Posterior cingulate gyrus (tissue), 11 donors: ENCODE measurements at regions not wholly inside any gene's neighbourhood (a gene's known extent, or its start where the extent isn't known, plus 50 kb on each side); places are given as distances from the start of the nearest gene placed in this dataset.
A peak's percentile ranks its signal among the peaks of the same experiment; 100 is the strongest.

Experiments used
- DNase-seq, 10 donors: peaks; one replicate each; pipeline versions ENCODE4 v3.0.0 to v3.0.0-alpha.2; 2020 to 2021; ENCODE audit warnings: mixed read lengths in 3 of 10
- intact Hi-C: fragments of 100-400 bp; cut with DNase I; formaldehyde crosslinking; loops from one replicate; pipeline ENCODE4 v1.15.1; 2023

GRCh38 chr5:171644536-171644935 lies 141.1 kb upstream of the SMIM23 start:
- intact Hi-C loops = no loop called here
- DNase-seq = peak in 9 of 10 donors; percentile 22 to 97 (median 84)

- DNase-seq = no peak
- intact Hi-C loops = no loop called here
Observed at GRCh38 chr5:171646102-171647042, 139.2 kb upstream of the SMIM23 start.

- intact Hi-C loops = no loop called here
- peak in 2 of 10 donors; percentile 36 to 87 for DNase-seq
Observed at GRCh38 chr5:171647043-171647903, 138.3 kb upstream of the SMIM23 start.

GRCh38 chr5:171647904-171648260 lies 137.7 kb upstream of the SMIM23 start:
- intact Hi-C loops = no loop called here
- no peak for DNase-seq

- DNase-seq = peak in 1 of 10 donors; percentile 77
Observed at GRCh38 chr5:171648279-171649074, 137.1 kb upstream of the SMIM23 start.

GRCh38 chr5:171649075-171649401 lies 136.6 kb upstream of the SMIM23 start:
- DNase-seq = no peak
- intact Hi-C loops = no loop called here

More at GRCh38 chr5:171648279-171649074, 137.1 kb upstream of the SMIM23 start:
- intact Hi-C loops = no loop called here

- intact Hi-C loops = no loop called here
- no peak for DNase-seq
Observed at GRCh38 chr5:171650597-171650996, 135.0 kb upstream of the SMIM23 start.

- no peak for DNase-seq
- intact Hi-C loops = no loop called here
Observed at GRCh38 chr5:171651102-171651501, 134.5 kb upstream of the SMIM23 start.

GRCh38 chr5:171654881-171655280 lies 130.7 kb upstream of the SMIM23 start:
- DNase-seq = no peak
- intact Hi-C loops = no loop called here

GRCh38 chr5:171657473-171657872 lies 128.1 kb upstream of the SMIM23 start:
- intact Hi-C loops = no loop called here

GRCh38 chr5:171659896-171660295 lies 125.7 kb upstream of the SMIM23 start:
- intact Hi-C loops = no loop called here

More at GRCh38 chr5:171657473-171657872, 128.1 kb upstream of the SMIM23 start:
- DNase-seq = no peak

GRCh38 chr5:171660434-171660833 lies 125.2 kb upstream of the SMIM23 start:
- intact Hi-C loops = no loop called here
- no peak for DNase-seq

More at GRCh38 chr5:171659896-171660295, 125.7 kb upstream of the SMIM23 start:
- DNase-seq = no peak

- intact Hi-C loops = no loop called here
Observed at GRCh38 chr5:171661143-171661542, 124.5 kb upstream of the SMIM23 start.

GRCh38 chr5:171663311-171664085 lies 122.1 kb upstream of the SMIM23 start:
- DNase-seq = no peak
- intact Hi-C loops = no loop called here

More at GRCh38 chr5:171661143-171661542, 124.5 kb upstream of the SMIM23 start:
- no peak for DNase-seq

- intact Hi-C loops = no loop called here
- no peak for DNase-seq
Observed at GRCh38 chr5:171664489-171664888, 121.1 kb upstream of the SMIM23 start.

GRCh38 chr5:171666815-171667214 lies 118.8 kb upstream of the SMIM23 start:
- intact Hi-C loops = no loop called here
- DNase-seq = peak in 1 of 10 donors; percentile 81

GRCh38 chr5:171667341-171668096 lies 118.1 kb upstream of the SMIM23 start:
- peak in 1 of 10 donors; percentile 71 for DNase-seq
- intact Hi-C loops = no loop called here

- intact Hi-C loops = no loop called here
- peak in 1 of 10 donors; percentile 24 for DNase-seq
Observed at GRCh38 chr5:171668097-171668412, 117.6 kb upstream of the SMIM23 start.

- intact Hi-C loops = no loop called here
- no peak for DNase-seq
Observed at GRCh38 chr5:171669571-171669970, 116.0 kb upstream of the SMIM23 start.
